ENCODE measurements at regions not wholly inside any gene's neighbourhood (a gene's known extent, or its start where the extent isn't known, plus 50 kb on each side); places are given as distances from the start of the nearest gene placed in this dataset.

- no peak overlapping the region for H3K4me3 ChIP-seq (ENCODE audit: low read depth, low read length)
- no peak for TF ChIP-seq CTCF (conservative IDR thresholded peaks at IDR 0.05; ENCODE audit: low read depth, low read length)
- DNase-seq (ENCODE audit: low read depth) = no peak
Observed at GRCh38 chr13:94968757-94969086, 256.4 kb upstream of the SOX21 start.

GRCh38 chr13:94968040-94968756 is 255.9 kb upstream of the SOX21 start:
- no peak for TF ChIP-seq CTCF (conservative IDR thresholded peaks at IDR 0.05; ENCODE audit: low read depth, low read length)
- no peak for DNase-seq (ENCODE audit: low read depth)

GRCh38 chr13:94967183-94968039 is 255.1 kb upstream of the SOX21 start:
- DNase-seq (ENCODE audit: low read depth) = no peak
- no peak for TF ChIP-seq CTCF (conservative IDR thresholded peaks at IDR 0.05; ENCODE audit: low read depth, low read length)
- H3K4me3 ChIP-seq (ENCODE audit: low read depth, low read length) = no peak overlapping the region

More at GRCh38 chr13:94968040-94968756, 255.9 kb upstream of the SOX21 start:
- peak overlapping the region; percentile 5 for H3K4me3 ChIP-seq (ENCODE audit: low read depth, low read length)

- H3K4me3 ChIP-seq (ENCODE audit: low read depth, low read length) = no peak overlapping the region
- no peak for DNase-seq (ENCODE audit: low read depth)
- no peak for TF ChIP-seq CTCF (conservative IDR thresholded peaks at IDR 0.05; ENCODE audit: low read depth, low read length)
Observed at GRCh38 chr13:94966422-94966955, 254.1 kb upstream of the SOX21 start.

- H3K4me3 ChIP-seq (ENCODE audit: low read depth, low read length) = no peak overlapping the region
- DNase-seq (ENCODE audit: low read depth) = no peak
- TF ChIP-seq CTCF (conservative IDR thresholded peaks at IDR 0.05; ENCODE audit: low read depth, low read length) = no peak
Observed at GRCh38 chr13:94959626-94960025, 247.3 kb upstream of the SOX21 start.

- no peak for DNase-seq (ENCODE audit: low read depth)
- TF ChIP-seq CTCF (conservative IDR thresholded peaks at IDR 0.05; ENCODE audit: low read depth, low read length) = no peak
- H3K4me3 ChIP-seq (ENCODE audit: low read depth, low read length) = no peak overlapping the region
Observed at GRCh38 chr13:94956417-94957110, 244.2 kb upstream of the SOX21 start.

All from epithelial cell of proximal tubule (primary cell).